GM18511 (cell line): ENCODE measurements at regions not wholly inside any gene's neighbourhood (a gene's known extent, or its start where the extent isn't known, plus 50 kb on each side); places are given as distances from the start of the nearest gene placed in this dataset.

Experiments used
- ATAC-seq: cut with Tn5 transposase; IDR thresholded peaks from one replicate; pipeline ENCODE4 v1.9.1; 2021; ENCODE audit warnings: mild to moderate bottlenecking, moderate library complexity; ENCODE audit not compliant: unreplicated experiment

GRCh38 chr4:112889619-112890527, 159.6 kb upstream of the ANK2 start:
- ATAC-seq = peak; percentile 44

GRCh38 chr4:112894480-112894879, 155.0 kb upstream of the ANK2 start:
- no peak for ATAC-seq

- no peak for ATAC-seq
These were observed 154.5 kb upstream of the ANK2 start for GRCh38 chr4:112894951-112895350.

- ATAC-seq = peak; percentile 71
These were observed 153.4 kb upstream of the ANK2 start for GRCh38 chr4:112895811-112896608.

GRCh38 chr4:112896609-112897190, 152.8 kb upstream of the ANK2 start:
- no peak for ATAC-seq

GRCh38 chr4:112897543-112897942, 151.9 kb upstream of the ANK2 start:
- no peak for ATAC-seq

GRCh38 chr4:112898357-112899141, 150.9 kb upstream of the ANK2 start:
- ATAC-seq = no peak

GRCh38 chr4:112900416-112900815, 149.0 kb upstream of the ANK2 start:
- no peak for ATAC-seq

GRCh38 chr4:112901962-112902411, 147.5 kb upstream of the ANK2 start:
- no peak for ATAC-seq

GRCh38 chr4:112905728-112906127, 143.7 kb upstream of the ANK2 start:
- ATAC-seq = no peak

GRCh38 chr4:112908511-112908910, 140.9 kb upstream of the ANK2 start:
- no peak for ATAC-seq

GRCh38 chr4:112910109-112910736, 139.2 kb upstream of the ANK2 start:
- ATAC-seq = peak; percentile 71

- no peak for ATAC-seq
These were observed 132.6 kb upstream of the ANK2 start for GRCh38 chr4:112916868-112917267.

- no peak for ATAC-seq
These were observed 125.9 kb upstream of the ANK2 start for GRCh38 chr4:112923516-112923915.

GRCh38 chr4:112926819-112927218, 122.6 kb upstream of the ANK2 start:
- ATAC-seq = no peak

- ATAC-seq = no peak
These were observed 121.9 kb upstream of the ANK2 start for GRCh38 chr4:112927544-112927943.

GRCh38 chr4:112931001-112931400, 118.5 kb upstream of the ANK2 start:
- no peak for ATAC-seq

GRCh38 chr4:112933790-112934189, 115.7 kb upstream of the ANK2 start:
- no peak for ATAC-seq

- ATAC-seq = peak; percentile 68
These were observed 110.9 kb upstream of the ANK2 start for GRCh38 chr4:112938461-112939058.

GRCh38 chr4:112939901-112940300, 109.6 kb upstream of the ANK2 start:
- no peak for ATAC-seq
